Type B pancreatic cell (in vitro differentiated cells): ENCODE measurements at regions not wholly inside any gene's neighbourhood (a gene's known extent, or its start where the extent isn't known, plus 50 kb on each side); places are given as distances from the start of the nearest gene placed in this dataset.

Experiments used
- DNase-seq: peaks from one replicate; pipeline ENCODE4 v3.0.0; 2021; ENCODE audit warnings: mixed read lengths; ENCODE audit not compliant: unreplicated experiment; ENCODE audit errors: extremely low spot score
- H3K27ac Mint-ChIP-seq: 2 replicates; pipeline ENCODE4 v1.8.0; 2021; ENCODE audit warnings: mild to moderate bottlenecking, mixed read lengths
- H3K27me3 Mint-ChIP-seq: 2 replicates; pipeline ENCODE4 v1.8.0; 2021; ENCODE audit warnings: mixed read lengths
- H3K36me3 Mint-ChIP-seq: 2 replicates; pipeline ENCODE4 v1.8.0; 2021; ENCODE audit warnings: mixed read lengths
- H3K4me1 Mint-ChIP-seq: one replicate; pipeline ENCODE4 v1.8.0; 2021; ENCODE audit warnings: mixed read lengths; ENCODE audit not compliant: unreplicated experiment
- H3K4me3 Mint-ChIP-seq: 2 replicates; pipeline ENCODE4 v1.8.0; 2021; ENCODE audit warnings: mild to moderate bottlenecking, mixed read lengths
- H3K9me3 Mint-ChIP-seq: 2 replicates; pipeline ENCODE4 v1.8.0; 2021; ENCODE audit warnings: mixed read lengths
- CTCF ChIP-seq: fragments of 200-600 bp; sonication (generic); conservative IDR thresholded peaks from 2 replicates; pipeline ENCODE4 v1.5.0; 2021; ENCODE audit warnings: antibody characterized with exemption, mild to moderate bottlenecking

GRCh38 chr5:96262105-96262504 lies 170.9 kb downstream of the PCSK1 start:
- Mint-ChIP-seq H3K27ac (no peak overlapping the region), H3K4me3 (no peak overlapping the region), H3K9me3 (peaks cover 9% of the 10 kb centered on the region), H3K4me1 (no peaks in the 10 kb centered on the region), H3K27me3 (no peaks in the 10 kb centered on the region), H3K36me3 (no peaks in the 10 kb centered on the region)
- TF ChIP-seq CTCF: no peak
- DNase-seq: no peak

- Mint-ChIP-seq H3K27me3 (no peaks in the 10 kb centered on the region), H3K9me3 (no peaks in the 10 kb centered on the region), H3K36me3 (no peaks in the 10 kb centered on the region), H3K4me1 (no peaks in the 10 kb centered on the region), H3K4me3 (no peak overlapping the region), H3K27ac (no peak overlapping the region)
- DNase-seq: no peak
- no peak for TF ChIP-seq CTCF
Measured at GRCh38 chr5:96260009-96260408, 173.0 kb downstream of the PCSK1 start.

- Mint-ChIP-seq H3K36me3 (no peaks in the 10 kb centered on the region), H3K4me1 (no peaks in the 10 kb centered on the region), H3K9me3 (no peaks in the 10 kb centered on the region), H3K4me3 (no peak overlapping the region), H3K27me3 (no peaks in the 10 kb centered on the region), H3K27ac (no peak overlapping the region)
- DNase-seq: no peak
- no peak for TF ChIP-seq CTCF
Measured at GRCh38 chr5:96259151-96259772, 173.8 kb downstream of the PCSK1 start.

GRCh38 chr5:96258692-96259091 lies 174.4 kb downstream of the PCSK1 start:
- DNase-seq: no peak
- no peak for TF ChIP-seq CTCF
- Mint-ChIP-seq H3K4me1 (no peaks in the 10 kb centered on the region), H3K27ac (no peak overlapping the region), H3K4me3 (no peak overlapping the region), H3K9me3 (no peaks in the 10 kb centered on the region), H3K36me3 (no peaks in the 10 kb centered on the region), H3K27me3 (no peaks in the 10 kb centered on the region)

- Mint-ChIP-seq H3K27ac (no peak overlapping the region), H3K9me3 (no peaks in the 10 kb centered on the region), H3K4me3 (no peak overlapping the region), H3K27me3 (no peaks in the 10 kb centered on the region), H3K4me1 (no peaks in the 10 kb centered on the region), H3K36me3 (no peaks in the 10 kb centered on the region)
- no peak for DNase-seq
- TF ChIP-seq CTCF: no peak
Measured at GRCh38 chr5:96257904-96258303, 175.1 kb downstream of the PCSK1 start.
